ENCODE measurements at regions not wholly inside any gene's neighbourhood (a gene's known extent, or its start where the extent isn't known, plus 50 kb on each side); places are given as distances from the start of the nearest gene placed in this dataset.

GRCh38 chr9:82524407-82524806 is 535.8 kb downstream of the SPATA31D1 start:
- no peak for DNase-seq
- H3K27ac ChIP-seq: no peak overlapping the region
- H3K4me1 ChIP-seq: no peaks in the 10 kb centered on the region
- intact Hi-C loops (cut with DNase I): loop anchor here (10.0 kb wide), 1 partner anchor 440 kb away; no protein-coding TSS in a partner anchor
- H3K4me3 ChIP-seq: no peak overlapping the region
- H3K9ac ChIP-seq (ENCODE audit: low read depth in 2 of 2, low read length in 2 of 2): no peak overlapping the region
- H3K27me3 ChIP-seq: no peaks in the 10 kb centered on the region
- H3K36me3 ChIP-seq: no peaks in the 10 kb centered on the region
- TF ChIP-seq CTCF (IDR thresholded peaks at IDR 0.05): no peak
- H3K9me3 ChIP-seq: no peaks in the 10 kb centered on the region

- no peaks in the 10 kb centered on the region for H3K9me3 ChIP-seq
- H3K27ac ChIP-seq: no peak overlapping the region
- H3K36me3 ChIP-seq: no peaks in the 10 kb centered on the region
- no peak overlapping the region for H3K4me3 ChIP-seq
- no peak for TF ChIP-seq CTCF (IDR thresholded peaks at IDR 0.05)
- no peak for DNase-seq
- no peaks in the 10 kb centered on the region for H3K4me1 ChIP-seq
- H3K27me3 ChIP-seq: no peaks in the 10 kb centered on the region
- H3K9ac ChIP-seq (ENCODE audit: low read depth in 2 of 2, low read length in 2 of 2): no peak overlapping the region
- intact Hi-C loops (cut with DNase I): loop anchor here (10.0 kb wide), 1 partner anchor 438 kb away; no protein-coding TSS in a partner anchor
Observed at GRCh38 chr9:82526577-82526976, 536.4 kb downstream of the RASEF start.

- H3K36me3 ChIP-seq: no peaks in the 10 kb centered on the region
- H3K9ac ChIP-seq (ENCODE audit: low read depth in 2 of 2, low read length in 2 of 2): no peak overlapping the region
- H3K9me3 ChIP-seq: no peaks in the 10 kb centered on the region
- no peak for DNase-seq
- H3K27ac ChIP-seq: no peak overlapping the region
- intact Hi-C loops (cut with DNase I): loop anchor here (10.0 kb wide), 1 partner anchor 73 kb away; no protein-coding TSS in a partner anchor
- TF ChIP-seq CTCF (IDR thresholded peaks at IDR 0.05): no peak
- no peak overlapping the region for H3K4me3 ChIP-seq
- no peaks in the 10 kb centered on the region for H3K27me3 ChIP-seq
- H3K4me1 ChIP-seq: no peaks in the 10 kb centered on the region
Observed at GRCh38 chr9:82531795-82532194, 531.1 kb downstream of the RASEF start.

- TF ChIP-seq CTCF (IDR thresholded peaks at IDR 0.05): no peak
- no peak overlapping the region for H3K9ac ChIP-seq (ENCODE audit: low read depth in 2 of 2, low read length in 2 of 2)
- H3K36me3 ChIP-seq: no peaks in the 10 kb centered on the region
- intact Hi-C loops (cut with DNase I): loop anchor here (10.0 kb wide), 1 partner anchor 72 kb away; no protein-coding TSS in a partner anchor
- no peaks in the 10 kb centered on the region for H3K9me3 ChIP-seq
- no peaks in the 10 kb centered on the region for H3K27me3 ChIP-seq
- no peak overlapping the region for H3K27ac ChIP-seq
- no peaks in the 10 kb centered on the region for H3K4me1 ChIP-seq
- H3K4me3 ChIP-seq: no peak overlapping the region
- DNase-seq: no peak
Observed at GRCh38 chr9:82532504-82533180, 530.3 kb downstream of the RASEF start.

GRCh38 chr9:82535432-82535998 is 527.4 kb downstream of the RASEF start:
- DNase-seq: no peak
- Histone ChIP-seq H3K36me3 (no peaks in the 10 kb centered on the region), H3K27me3 (no peaks in the 10 kb centered on the region), H3K27ac (no peak overlapping the region), H3K9me3 (no peaks in the 10 kb centered on the region), H3K9ac (ENCODE audit: low read depth in 2 of 2, low read length in 2 of 2) (no peak overlapping the region), H3K4me3 (no peak overlapping the region), H3K4me1 (no peaks in the 10 kb centered on the region)
- intact Hi-C loops (cut with DNase I): loop anchor here (10.0 kb wide), 1 partner anchor 69 kb away; no protein-coding TSS in a partner anchor
- TF ChIP-seq CTCF (IDR thresholded peaks at IDR 0.05): no peak

Measured in colonic mucosa (tissue), 4 donors.